ENCODE measurements at regions not wholly inside any gene's neighbourhood (a gene's known extent, or its start where the extent isn't known, plus 50 kb on each side); places are given as distances from the start of the nearest gene placed in this dataset.

DNA sequence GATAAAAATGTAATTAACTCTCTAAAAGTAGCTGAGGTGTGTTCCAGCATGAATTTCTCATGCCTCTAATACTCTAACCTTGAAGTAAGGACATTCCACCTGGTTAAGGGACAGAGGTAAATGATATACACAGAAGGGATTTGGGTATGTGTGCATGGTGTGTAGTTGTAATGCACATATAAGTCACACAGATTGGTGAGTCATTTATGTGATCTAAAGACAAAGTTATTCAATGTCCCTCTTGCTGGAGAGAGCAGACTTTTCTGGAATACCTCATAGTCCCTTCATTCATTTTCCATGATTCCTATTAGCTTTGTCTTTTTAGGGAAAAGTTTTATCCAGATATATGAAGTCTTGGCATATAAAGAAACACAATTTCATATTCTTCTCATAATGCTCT lies 234.9 kb downstream of the SNAPC1 start:
- H3K4me3 ChIP-seq (ENCODE audit: low read depth, low read length): no peak overlapping the region
- TF ChIP-seq, protein P1, sequence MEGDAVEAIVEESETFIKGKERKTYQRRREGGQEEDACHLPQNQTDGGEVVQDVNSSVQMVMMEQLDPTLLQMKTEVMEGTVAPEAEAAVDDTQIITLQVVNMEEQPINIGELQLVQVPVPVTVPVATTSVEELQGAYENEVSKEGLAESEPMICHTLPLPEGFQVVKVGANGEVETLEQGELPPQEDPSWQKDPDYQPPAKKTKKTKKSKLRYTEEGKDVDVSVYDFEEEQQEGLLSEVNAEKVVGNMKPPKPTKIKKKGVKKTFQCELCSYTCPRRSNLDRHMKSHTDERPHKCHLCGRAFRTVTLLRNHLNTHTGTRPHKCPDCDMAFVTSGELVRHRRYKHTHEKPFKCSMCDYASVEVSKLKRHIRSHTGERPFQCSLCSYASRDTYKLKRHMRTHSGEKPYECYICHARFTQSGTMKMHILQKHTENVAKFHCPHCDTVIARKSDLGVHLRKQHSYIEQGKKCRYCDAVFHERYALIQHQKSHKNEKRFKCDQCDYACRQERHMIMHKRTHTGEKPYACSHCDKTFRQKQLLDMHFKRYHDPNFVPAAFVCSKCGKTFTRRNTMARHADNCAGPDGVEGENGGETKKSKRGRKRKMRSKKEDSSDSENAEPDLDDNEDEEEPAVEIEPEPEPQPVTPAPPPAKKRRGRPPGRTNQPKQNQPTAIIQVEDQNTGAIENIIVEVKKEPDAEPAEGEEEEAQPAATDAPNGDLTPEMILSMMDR (conservative IDR thresholded peaks at IDR 0.05; ENCODE audit: low read depth, low read length): no peak
- DNase-seq (ENCODE audit: low read depth): no peak

DNA sequence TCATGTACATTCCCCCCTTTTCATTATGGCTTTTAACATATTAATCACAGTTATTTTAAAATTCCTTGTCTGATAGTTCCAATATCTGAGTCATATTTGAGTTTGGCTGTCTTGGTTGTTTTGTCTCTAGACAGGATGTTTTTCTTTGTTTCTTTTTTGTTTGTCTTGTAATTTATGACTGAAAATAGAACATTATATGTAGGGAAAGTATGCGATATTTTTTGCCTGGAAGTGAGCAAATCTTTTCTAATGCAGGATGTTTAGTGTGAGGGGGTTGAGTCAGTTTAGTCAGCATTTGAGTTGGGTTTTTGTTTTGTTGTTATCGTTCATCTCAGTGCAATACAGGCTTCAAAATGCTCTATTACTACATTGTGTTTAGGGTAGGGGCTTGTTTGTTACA lies 239.7 kb downstream of the SNAPC1 start:
- H3K4me3 ChIP-seq (ENCODE audit: low read depth, low read length): no peak overlapping the region
- DNase-seq (ENCODE audit: low read depth): no peak
- TF ChIP-seq, protein P1 (conservative IDR thresholded peaks at IDR 0.05; ENCODE audit: low read depth, low read length): no peak

DNA sequence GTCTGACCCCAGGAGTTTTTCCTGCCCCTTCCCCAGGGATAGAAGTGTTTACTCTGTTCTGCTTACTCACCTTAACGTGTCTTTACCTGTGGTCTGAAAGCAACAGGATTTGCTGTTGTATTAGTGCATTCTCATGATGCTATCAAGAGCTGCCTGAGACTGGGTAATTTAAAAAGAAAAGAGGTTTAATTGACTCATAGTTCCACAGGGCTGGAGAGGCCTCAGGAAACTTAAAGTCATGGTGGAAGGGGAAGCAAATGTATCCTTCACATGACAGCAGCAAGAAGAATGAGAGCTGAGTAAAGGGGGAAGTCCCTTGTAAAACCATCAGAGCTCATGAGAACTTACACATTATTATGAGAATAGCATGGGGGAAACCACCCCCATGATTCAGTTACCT lies 240.4 kb downstream of the SNAPC1 start:
- no peak overlapping the region for H3K4me3 ChIP-seq (ENCODE audit: low read depth, low read length)
- TF ChIP-seq, protein P1 (conservative IDR thresholded peaks at IDR 0.05; ENCODE audit: low read depth, low read length): no peak
- DNase-seq (ENCODE audit: low read depth): peak; percentile 4

DNA sequence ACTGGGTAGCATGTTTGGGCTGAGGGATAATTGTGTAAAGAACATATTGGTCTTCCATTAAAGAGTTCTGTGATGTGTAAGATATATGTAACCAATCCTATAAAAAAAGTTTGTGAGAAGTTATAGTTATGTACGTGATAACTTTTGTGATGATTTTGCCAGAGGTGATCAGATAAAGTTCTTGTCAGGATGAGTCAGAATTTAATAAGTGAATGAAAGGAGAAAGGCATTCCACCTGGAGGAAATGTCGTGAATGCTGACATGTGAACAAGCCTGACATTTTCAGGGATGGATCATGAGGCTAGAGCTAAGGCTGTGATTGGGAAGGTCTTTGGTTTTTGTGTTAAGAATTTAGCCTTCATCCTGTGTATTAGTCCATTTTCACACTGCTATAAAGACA lies 241.5 kb downstream of the SNAPC1 start:
- TF ChIP-seq, protein P1 (conservative IDR thresholded peaks at IDR 0.05; ENCODE audit: low read depth, low read length): no peak
- no peak overlapping the region for H3K4me3 ChIP-seq (ENCODE audit: low read depth, low read length)
- no peak for DNase-seq (ENCODE audit: low read depth)

DNA sequence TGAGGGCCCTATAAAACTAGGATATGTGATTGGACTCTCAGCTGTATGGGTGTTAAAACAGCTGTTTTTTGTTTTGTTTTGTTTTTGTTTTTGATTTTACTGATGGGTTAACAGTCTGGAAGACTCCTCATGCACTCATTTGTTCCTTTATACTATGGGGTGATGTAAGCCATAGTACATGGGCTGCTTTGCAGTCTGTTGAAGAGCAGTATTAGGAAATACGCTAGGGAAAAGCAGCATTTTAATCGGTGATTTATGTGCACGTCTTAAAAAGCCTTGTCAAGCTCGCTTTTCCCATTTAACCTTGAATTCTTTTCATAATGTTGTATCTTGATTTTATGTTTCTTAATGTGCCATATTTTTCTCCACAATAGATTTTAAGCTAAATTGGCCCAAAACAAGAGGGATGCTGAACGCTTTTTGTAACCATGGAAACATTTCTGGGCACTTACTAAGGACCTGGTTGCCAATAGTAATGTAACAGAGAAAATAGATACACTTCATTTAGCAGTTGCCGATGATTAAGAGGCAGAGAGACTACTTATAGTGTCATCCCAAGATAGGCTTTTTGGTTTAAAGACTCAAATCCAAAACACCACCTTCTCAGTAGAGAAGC lies 244.0 kb downstream of the SNAPC1 start:
- no peak overlapping the region for H3K4me3 ChIP-seq (ENCODE audit: low read depth, low read length)
- TF ChIP-seq, protein P1 (conservative IDR thresholded peaks at IDR 0.05; ENCODE audit: low read depth, low read length): no peak
- DNase-seq (ENCODE audit: low read depth): no peak

DNA sequence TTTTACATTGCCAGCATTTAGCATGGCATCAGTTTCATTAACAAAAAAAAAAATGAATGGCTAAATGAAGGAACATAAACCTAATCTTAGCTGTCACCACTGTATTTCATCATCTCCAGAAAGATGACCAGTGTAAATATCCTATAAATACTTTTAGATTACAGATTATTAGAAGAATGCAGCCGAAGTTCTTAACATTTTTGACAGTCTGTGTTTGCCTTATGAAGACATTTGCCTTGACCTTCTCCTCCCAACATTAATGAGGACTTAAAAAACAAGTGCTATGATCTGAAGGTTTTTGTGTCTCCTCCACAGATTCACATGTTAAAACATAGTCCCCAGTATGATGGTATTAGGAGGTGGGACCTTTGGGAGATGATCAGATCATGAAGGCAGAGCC lies 253.0 kb downstream of the SNAPC1 start:
- TF ChIP-seq, protein P1 (conservative IDR thresholded peaks at IDR 0.05; ENCODE audit: low read depth, low read length): no peak
- H3K4me3 ChIP-seq (ENCODE audit: low read depth, low read length): no peak overlapping the region
- peak; percentile 39 for DNase-seq (ENCODE audit: low read depth)

DNA sequence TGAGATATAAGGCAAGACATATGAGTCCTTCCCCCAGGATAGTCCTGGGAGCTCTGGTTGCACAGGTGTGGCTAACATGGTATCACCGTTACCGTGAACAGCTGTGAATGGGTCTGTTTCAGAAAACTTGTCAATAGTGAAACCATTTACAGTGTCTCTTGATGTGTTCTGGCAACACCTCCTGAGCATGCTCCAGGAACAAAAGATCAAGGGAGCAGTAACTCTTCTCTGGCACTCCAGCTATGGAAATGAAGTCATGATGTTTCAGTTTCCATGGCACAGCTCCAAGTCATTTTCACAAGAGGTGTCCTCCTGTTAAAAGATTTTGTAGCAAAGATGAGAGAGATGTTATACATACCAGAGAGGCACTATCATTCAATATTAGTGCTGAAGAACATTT lies 253.7 kb downstream of the SNAPC1 start:
- TF ChIP-seq, protein P1 (conservative IDR thresholded peaks at IDR 0.05; ENCODE audit: low read depth, low read length): no peak
- DNase-seq (ENCODE audit: low read depth): peak; percentile 73
- no peak overlapping the region for H3K4me3 ChIP-seq (ENCODE audit: low read depth, low read length)

All from choroid plexus epithelial cell (primary cell).